HG03103 (cell line): ENCODE measurements at regions not wholly inside any gene's neighbourhood (a gene's known extent, or its start where the extent isn't known, plus 50 kb on each side); places are given as distances from the start of the nearest gene placed in this dataset.
"Not testable (repeated sequence)": the region's sequence is repeated elsewhere in the genome, so short reads cannot be mapped to it uniquely, and the experiment has no call there.

ENCODE experiments used
- ATAC-seq: cut with Tn5 transposase; IDR thresholded peaks from one replicate; pipeline ENCODE4 v1.9.1; 2021; ENCODE audit warnings: low read depth; ENCODE audit not compliant: unreplicated experiment

DNA sequence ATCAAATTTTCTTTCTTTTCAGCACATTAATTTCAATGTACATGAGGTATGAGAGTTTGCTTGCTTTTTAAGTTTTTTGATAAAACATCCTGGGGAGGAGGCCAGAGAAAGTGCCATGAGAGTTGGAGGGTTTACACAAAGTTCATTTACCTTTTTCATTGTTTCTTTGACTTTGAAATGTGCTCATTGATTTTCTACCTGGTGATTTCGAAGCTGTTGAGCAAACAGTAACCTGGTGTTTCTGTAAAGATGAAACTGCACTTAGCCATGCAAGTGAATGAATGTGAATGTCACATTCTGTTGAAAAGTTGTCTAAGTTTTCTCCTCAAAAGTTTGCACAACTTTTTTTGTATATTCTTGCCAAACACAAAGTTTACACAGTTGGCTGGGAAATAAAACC, 797.0 kb downstream of the METTL4 start:
- ATAC-seq: no peak

DNA sequence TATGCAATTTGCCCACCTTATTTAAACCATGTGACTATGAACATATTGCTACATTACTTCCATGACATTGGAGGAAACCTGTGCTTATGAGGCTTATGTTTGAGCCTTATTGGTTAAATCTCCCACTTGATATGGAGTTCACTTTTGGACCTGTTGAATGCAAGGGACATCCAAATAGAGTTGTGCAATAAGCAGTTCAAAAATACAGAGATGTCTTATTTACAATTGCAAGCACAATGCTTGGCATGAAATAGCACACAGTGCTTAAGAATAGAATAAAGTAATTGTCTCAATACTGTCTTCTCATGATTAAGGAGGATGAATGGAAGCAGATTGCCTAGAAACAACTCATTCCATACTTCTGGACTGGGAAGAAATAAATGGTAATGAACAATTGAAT, 793.5 kb downstream of the METTL4 start:
- no peak for ATAC-seq

GRCh38 chr18:1778496-1779178, 792.7 kb downstream of the METTL4 start:
- ATAC-seq: no peak

DNA sequence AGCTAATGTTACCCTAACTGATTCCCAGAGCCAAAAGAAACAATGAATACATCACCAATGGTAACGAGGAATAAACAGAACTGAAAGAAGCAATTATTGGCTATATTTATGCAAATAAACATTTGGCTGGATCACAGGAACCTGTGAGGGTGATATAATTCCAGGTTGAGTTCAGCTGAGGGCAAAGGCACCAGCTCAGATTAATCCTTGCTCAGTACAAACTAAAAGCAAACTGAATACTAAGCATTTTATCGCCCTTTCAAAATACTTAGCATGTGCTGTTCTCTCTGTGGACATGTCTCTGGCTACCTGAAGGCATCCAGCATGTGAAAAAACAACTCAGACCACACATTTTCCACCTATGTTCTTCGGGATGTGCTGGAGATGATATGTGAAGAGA, 791.7 kb downstream of the METTL4 start:
- no peak for ATAC-seq

- ATAC-seq: no peak
Observed at GRCh38 chr18:1784113-1784512, 787.2 kb downstream of the METTL4 start.

DNA sequence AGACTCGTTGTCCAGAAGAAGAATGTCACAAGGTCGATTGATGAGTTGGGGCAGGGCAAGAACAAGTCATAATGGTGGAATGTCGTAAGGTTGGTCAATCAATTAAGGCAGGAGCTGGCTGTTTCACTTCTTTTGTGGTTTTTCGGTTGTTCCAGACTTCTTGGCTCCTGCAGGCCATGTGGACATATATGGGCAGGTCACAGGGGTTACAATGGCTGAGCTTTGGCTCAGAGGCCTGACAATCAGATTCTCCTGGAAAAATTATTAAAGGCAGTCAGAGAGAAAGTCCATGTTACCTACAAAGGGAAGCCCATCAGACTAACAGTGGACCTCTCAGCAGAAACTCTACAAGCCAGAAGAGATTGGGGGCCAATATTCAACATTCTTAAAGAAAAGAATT, 785.3 kb downstream of the METTL4 start:
- not testable (repeated sequence) for ATAC-seq

- no peak for ATAC-seq
Observed at GRCh38 chr18:1796636-1797035, 774.7 kb downstream of the METTL4 start.

DNA sequence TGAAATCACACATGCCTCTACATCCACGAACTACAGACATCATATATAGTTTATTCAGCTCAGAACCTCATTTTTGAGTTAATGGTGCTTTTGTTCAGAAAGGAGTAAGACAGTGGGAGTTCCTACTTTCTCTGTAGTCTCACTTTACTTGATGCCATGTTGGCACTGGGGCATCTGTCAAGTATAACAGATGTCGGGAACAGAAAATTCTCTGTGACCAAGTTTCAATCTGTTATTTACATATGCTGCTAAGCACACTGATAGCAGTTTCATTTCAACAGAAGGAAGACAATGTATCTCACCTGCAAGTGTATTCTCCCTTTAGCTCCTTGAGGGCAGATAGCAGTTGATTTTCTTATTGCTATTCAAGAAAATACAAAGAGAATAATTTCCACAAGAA, 774.1 kb downstream of the METTL4 start:
- ATAC-seq: no peak

DNA sequence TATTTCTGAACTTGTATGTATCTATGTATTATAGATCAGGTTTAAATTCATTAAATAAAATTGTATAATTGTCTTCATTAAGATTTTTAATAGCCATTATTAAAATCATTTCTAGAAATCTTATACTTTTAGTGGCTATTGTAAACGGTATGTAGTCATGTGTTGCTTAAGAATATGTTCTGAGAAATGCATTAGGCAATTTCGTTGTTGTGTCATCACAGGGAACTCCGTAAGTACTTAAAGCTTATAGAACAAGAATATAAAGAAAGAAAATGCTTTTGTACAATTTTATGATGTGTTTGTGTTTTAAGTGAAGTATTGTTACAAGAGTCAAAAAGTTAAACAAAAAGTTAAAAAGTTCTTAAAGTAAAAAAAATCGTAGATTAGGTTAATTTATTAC, 765.8 kb downstream of the METTL4 start:
- ATAC-seq: no peak

DNA sequence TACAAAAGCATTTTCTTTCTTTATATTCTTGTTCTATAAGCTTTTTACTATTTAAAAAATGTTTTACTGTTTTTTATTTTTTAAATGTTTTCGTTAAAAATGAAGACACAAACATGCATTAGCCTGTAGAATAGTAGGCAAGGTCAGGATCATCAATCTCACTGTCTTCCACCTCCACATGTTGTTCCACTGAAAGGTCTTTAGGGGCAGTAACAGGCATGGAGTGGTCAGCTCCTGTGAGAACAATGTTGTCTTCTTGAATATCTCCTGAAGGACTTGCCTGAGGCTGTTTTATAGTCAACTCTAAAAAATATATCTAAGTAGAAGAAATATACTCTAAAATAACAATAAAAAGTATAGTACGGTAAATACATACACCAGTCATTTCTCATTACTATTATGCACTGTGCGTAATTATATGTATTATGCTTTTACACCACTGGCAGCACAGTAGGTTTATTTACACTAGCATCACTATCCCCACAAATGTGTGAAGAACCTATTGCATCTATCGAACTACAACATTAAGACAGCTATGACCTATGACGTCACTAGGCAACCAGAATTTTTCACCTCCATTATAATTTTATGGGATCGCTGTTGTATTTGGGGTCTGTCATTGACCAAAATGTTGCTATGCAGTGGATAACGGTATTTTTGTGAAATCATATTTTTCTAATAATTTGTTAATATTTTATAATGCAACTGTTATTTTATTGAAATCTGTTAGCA, 764.3 kb downstream of the METTL4 start:
- ATAC-seq: no peak

- ATAC-seq: no peak
Observed at GRCh38 chr18:1811282-1811681, 760.0 kb downstream of the METTL4 start.

GRCh38 chr18:1825296-1825695, 746.0 kb downstream of the METTL4 start:
- no peak for ATAC-seq

- no peak for ATAC-seq
Observed at GRCh38 chr18:1840878-1841277, 730.4 kb downstream of the METTL4 start.

GRCh38 chr18:1846640-1847039, 724.7 kb downstream of the METTL4 start:
- no peak for ATAC-seq

DNA sequence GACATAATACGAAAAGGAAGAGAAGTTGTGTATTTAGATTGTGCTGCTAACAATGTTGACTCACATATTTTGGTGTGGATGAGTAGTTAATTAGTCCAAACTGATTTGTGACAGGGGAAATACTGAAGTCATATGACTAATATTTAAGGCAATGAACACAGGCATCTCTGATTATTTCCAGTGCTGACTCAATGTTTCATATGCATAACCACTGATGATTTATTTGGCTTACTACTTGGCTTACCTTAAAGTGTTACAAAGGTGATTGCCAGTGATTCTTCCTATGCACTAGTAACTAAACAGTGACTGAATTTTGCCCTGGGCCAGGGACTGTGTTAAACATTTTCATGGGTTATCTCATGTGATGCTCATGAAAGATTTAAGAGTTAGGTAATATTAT, 722.6 kb downstream of the METTL4 start:
- ATAC-seq: no peak

- ATAC-seq: no peak
Observed at GRCh38 chr18:1849386-1849785, 721.9 kb downstream of the METTL4 start.

DNA sequence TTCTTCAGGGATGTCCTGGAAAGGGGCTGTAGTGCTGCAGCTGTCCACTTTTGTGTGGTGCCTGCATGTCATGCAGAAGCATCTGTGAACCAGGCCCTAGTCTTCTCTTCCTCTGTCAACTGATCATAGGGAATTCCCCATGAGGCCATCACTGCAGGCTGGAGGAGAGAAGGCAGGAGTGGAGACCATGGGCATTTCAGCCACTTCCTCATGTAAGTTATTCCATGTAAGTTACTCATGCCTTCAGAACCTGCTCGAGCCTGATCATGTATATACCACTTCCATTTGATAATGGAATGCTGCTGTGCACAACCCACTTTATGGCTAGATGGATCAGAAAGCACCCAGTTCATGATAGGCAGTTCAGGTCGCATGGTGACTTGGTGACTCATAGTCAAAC, 714.0 kb downstream of the METTL4 start:
- not testable (repeated sequence) for ATAC-seq

DNA sequence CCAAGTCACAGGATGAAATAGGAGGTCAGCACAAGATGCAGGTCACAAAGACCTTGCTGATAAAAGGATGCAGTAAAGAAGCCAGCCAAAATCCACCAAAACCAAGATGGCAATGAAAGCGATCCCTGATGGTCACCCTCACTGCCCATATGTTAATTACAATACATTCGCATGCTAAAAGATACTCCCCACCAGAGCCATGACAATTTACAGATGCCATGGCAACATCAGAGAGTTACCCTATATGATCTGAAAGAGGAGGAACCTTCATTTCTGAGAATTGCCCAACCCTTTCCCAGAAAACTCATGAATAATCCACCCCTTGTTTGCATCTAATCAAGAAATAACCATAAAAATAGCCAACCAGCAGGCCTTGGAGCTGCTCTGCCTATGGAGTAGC, 709.8 kb downstream of the METTL4 start:
- no peak for ATAC-seq

DNA sequence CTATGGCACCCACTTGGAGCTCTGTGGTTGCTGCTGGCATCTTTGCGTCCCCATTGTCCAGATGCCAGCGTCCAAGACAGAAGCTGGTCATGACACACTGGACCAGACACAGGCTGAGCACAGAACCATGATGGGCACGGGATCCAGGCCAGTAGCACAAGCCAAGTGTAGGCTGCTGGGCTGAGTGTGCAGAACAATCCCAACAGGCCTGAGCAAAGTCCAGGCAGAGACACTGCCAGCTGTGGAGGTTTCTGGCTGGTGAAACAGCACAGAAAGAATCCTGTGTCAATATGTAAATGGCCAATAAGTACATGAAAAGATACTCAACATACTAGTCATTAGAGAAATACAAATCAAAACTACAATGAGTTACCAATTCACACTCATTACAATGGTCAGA, 705.4 kb downstream of the METTL4 start:
- ATAC-seq: no peak

DNA sequence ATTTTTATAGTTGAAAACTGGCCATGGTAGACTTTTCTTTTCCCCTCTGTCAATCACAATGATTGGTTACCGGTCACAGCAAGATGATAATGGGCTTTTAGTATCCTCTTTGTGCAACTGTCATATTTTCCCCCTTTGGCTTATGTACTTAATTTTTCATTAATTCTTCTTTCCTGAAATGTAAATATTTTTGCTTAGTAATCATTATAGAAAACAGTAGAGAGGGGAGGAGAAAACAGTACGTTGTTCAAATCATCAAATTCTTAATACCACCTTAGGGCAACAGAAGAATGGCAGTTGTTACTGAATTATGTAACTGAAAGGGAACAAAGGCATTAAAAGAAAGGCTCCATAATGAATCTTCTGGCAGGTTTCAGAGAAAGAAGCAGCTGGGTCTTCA, 699.0 kb downstream of the METTL4 start:
- ATAC-seq: no peak

- no peak for ATAC-seq
Observed at GRCh38 chr18:1875219-1875618, 696.1 kb downstream of the METTL4 start.

DNA sequence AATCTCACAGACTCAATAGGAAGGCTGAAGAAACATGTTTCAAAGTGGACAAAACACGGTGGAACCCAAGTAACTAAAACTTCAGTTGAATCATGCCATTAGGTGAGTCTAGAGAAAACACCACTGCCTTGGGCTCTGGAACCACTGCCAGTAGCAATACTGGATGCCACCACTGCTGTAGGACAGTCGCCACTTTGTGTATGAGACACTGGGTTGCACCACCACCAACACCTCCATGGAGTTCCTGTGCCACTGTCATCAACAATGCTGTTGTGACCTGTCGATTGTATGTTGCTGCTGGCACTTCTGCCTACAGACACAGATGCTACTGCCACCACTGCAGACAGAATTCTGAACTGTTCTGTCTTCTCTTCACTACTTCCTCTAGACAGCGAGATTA, 686.7 kb downstream of the METTL4 start:
- ATAC-seq: no peak
